Pulmonary artery endothelial cell (primary cell): ENCODE measurements at regions not wholly inside any gene's neighbourhood (a gene's known extent, or its start where the extent isn't known, plus 50 kb on each side); places are given as distances from the start of the nearest gene placed in this dataset.

Source experiments
- DNase-seq: peaks from one replicate; pipeline ENCODE4 v3.0.0-alpha.2; 2011; ENCODE audit warnings: low read depth, low spot score

DNA sequence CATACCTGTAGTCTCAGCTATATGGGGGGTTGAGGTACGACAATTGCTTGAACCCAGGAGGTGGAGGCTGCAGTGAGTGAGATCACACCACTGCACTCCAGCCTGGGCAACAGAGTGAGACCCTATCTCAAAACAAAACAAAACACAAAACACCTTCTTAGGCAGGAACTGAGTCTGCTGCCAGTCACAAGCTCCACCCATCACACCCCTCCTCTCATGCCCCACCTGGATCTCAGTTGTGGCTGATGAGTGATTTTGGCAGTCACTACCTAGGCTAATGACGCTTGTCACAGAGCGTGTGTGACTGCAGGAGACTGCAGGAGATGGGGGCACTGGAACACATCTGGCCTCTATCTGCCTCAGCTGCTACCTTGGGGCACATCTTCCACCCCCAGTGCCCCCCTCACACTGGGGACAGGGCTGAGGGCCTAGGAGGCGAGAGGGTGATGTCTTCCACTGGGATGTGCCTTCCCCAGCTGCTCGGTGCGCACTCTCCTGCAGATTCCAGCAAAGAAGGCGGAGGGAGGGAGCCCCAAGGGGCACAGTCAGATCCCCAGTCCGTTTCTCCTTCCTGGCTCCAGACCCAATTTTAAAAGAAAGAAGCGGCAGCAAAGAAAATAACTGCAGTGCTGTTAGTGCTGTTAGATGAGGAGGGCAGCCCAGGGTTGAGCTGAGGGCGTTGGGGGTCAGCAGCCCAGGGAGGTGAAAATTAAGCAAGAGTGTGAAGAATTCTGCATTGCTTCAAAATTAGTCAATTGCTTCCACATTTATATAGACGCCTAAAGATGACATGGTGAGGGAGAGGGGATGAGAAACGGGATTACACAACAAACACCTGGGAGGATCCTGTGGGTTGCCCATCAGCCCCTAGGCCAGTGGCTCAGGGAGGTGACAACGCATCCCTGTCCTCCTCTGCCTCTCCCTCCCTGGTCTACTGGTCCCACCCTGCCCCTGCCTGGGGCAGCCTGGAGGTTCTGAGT lies 143.6 kb upstream of the HAAO start:
- no peak for DNase-seq

- no peak for DNase-seq
Observed at GRCh38 chr2:42934580-42935186, 142.3 kb upstream of the HAAO start.

DNA sequence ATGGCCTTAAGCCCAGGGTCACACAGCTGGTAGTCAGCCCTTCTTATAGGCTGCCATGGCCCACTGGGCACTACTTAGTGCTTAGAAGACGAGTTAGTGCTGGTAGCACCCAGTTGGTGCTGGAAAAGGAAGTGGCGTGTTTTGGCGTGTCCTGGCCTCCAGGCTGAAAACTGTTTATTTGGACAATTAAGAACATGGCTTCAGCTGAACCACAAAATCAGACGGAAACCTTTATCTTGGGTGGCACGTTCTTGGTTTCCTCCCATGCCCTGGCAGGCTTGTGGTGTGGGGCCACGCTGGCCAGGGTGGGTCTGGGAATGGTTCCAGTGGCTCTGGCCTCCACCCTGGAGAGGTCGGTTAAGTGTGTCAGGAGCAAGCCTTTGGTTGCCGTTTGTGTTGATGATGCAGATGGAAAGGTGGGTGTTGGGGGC lies 141.5 kb upstream of the HAAO start:
- no peak for DNase-seq

DNA sequence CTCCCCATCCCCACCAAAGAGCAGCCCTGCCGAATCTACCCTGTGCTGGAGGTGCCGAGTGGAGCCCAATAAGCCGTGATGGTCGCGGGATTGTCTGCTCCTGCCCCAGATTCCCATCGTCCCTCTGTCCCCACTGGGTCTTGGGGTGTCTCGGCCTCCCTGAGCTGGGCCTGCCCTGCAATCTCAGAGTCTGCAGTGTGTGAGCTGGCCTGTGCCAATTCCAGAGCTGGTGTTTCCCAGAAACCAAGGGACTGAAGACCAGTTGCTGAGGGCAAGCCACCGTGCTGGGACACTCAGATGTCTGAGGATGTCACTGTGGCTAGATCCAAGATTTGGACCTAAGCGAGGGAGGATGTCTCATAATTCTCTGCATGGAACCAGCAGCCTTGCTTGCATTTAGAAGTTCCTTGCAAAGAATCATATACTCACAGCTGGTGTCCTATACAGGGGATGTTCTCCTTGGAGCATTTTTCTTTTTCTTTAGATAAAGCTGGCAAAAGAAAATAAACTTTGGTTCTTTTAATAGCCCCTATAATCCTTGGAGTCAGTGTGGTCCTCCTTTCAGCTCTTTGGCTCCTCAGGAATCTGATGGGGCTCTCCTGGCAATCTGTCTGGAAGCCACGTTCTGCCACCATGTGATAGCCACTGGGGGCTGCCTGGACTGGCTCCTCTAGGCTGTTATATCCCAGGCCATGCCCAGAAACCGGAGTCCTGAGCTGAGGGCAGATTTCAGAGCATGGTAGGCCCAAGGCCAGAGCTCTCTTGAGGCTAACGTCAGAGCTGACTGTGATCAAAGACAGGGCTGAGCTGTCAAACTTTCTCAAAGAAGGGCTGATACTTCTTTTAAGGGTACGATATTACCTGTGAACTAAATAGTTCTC lies 140.1 kb upstream of the HAAO start:
- no peak for DNase-seq

GRCh38 chr2:42931818-42932195 lies 139.4 kb upstream of the HAAO start:
- DNase-seq, result no peak

GRCh38 chr2:42931146-42931817 lies 138.9 kb upstream of the HAAO start:
- DNase-seq, result no peak

- DNase-seq, result no peak
Observed at GRCh38 chr2:42930025-42930581, 137.7 kb upstream of the HAAO start.

- DNase-seq, result no peak
Observed at GRCh38 chr2:42929546-42930024, 137.2 kb upstream of the HAAO start.

- no peak for DNase-seq
Observed at GRCh38 chr2:42928692-42929545, 136.5 kb upstream of the HAAO start.

- DNase-seq, result no peak
Observed at GRCh38 chr2:42928161-42928691, 135.8 kb upstream of the HAAO start.

DNA sequence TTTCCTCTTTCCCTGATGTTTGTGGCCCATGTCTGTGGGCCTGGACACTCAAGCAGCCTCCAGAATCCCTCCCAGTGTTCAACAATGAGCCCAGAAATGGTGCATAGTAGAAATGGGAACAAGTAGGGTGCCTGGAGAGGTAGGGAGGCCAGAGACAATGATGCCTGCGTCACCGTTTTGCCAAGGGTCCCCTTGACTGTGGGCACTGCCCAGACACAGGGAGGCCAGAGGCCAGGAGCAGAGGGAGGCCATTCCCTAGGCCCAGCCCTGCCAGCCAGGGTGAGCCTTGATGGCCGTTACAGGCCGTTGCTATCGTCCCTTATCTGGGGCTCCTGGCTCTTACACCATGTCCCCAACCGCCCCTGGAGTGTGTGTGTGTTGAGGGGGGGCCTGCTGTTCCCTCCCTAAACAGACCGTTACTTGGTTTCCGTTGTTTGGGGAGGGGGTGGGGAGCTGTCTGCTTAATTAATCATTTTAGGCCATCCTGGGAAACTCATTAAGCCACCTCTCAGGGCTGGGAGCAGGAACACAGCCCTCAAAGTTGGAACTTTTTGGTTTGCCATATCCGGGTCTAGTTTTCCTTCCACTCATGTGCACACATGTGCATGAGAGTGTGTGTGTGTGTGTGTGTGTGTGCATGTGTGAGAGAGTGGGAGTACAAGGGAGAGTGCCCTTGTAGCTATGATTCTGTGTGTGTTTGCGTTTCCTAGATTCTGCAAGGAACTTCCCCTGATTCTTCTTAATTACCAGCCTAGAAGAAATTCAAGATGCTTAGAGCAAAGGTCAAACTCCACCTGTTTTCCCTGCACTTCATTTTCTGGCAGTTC lies 135.2 kb upstream of the HAAO start:
- DNase-seq, result peak; percentile 92

GRCh38 chr2:42926434-42927333 lies 134.3 kb upstream of the HAAO start:
- DNase-seq, result no peak

GRCh38 chr2:42925742-42926433 lies 133.5 kb upstream of the HAAO start:
- no peak for DNase-seq

- peak; percentile 85 for DNase-seq
Observed at GRCh38 chr2:42924418-42924886, 132.1 kb upstream of the HAAO start.

GRCh38 chr2:42923580-42924417 lies 131.4 kb upstream of the HAAO start:
- DNase-seq, result peak; percentile 40
